ENCODE measurements at regions not wholly inside any gene's neighbourhood (a gene's known extent, or its start where the extent isn't known, plus 50 kb on each side); places are given as distances from the start of the nearest gene placed in this dataset.

GRCh38 chr6:68046302-68046701 is 588.8 kb upstream of the ADGRB3 start:
- TF ChIP-seq REST (IDR thresholded peaks at IDR 0.05; ENCODE audit: low read depth), result no peak
- no peak for TF ChIP-seq CEBPB (IDR thresholded peaks at IDR 0.05)
- TF ChIP-seq EP300 (IDR thresholded peaks at IDR 0.05; ENCODE audit: borderline replicate concordance), result no peak
- TF ChIP-seq CREB1 (IDR thresholded peaks at IDR 0.05; ENCODE audit: low read depth), result no peak
- TF ChIP-seq TAF1 (IDR thresholded peaks at IDR 0.05; ENCODE audit: low read depth), result no peak
- no peak for TF ChIP-seq TCF12 (IDR thresholded peaks at IDR 0.05; ENCODE audit: low read depth)
- no peak for TF ChIP-seq FOXM1 (IDR thresholded peaks at IDR 0.05; ENCODE audit: borderline replicate concordance, low read depth)
- no peak for TF ChIP-seq TEAD4 (IDR thresholded peaks at IDR 0.05)
- TF ChIP-seq ZBTB7A (IDR thresholded peaks at IDR 0.05; ENCODE audit: low read depth), result no peak
- no peak for TF ChIP-seq USF1 (IDR thresholded peaks at IDR 0.05)
- no peak for TF ChIP-seq MAX (IDR thresholded peaks at IDR 0.05)

GRCh38 chr6:68045193-68045592 is 589.9 kb upstream of the ADGRB3 start:
- TF ChIP-seq EGR1 (IDR thresholded peaks at IDR 0.05) (no peak), NFIC (IDR thresholded peaks at IDR 0.05) (no peak), EP300 (IDR thresholded peaks at IDR 0.05; ENCODE audit: borderline replicate concordance) (no peak), TCF12 (IDR thresholded peaks at IDR 0.05; ENCODE audit: low read depth) (no peak), ZBTB7A (IDR thresholded peaks at IDR 0.05; ENCODE audit: low read depth) (no peak), TAF1 (IDR thresholded peaks at IDR 0.05; ENCODE audit: low read depth) (no peak), CEBPB (IDR thresholded peaks at IDR 0.05) (no peak)

GRCh38 chr6:68044264-68044663 is 590.8 kb upstream of the ADGRB3 start:
- TF ChIP-seq EP300 (IDR thresholded peaks at IDR 0.05; ENCODE audit: borderline replicate concordance) (no peak), MAX (IDR thresholded peaks at IDR 0.05) (no peak), TAF1 (IDR thresholded peaks at IDR 0.05; ENCODE audit: low read depth) (no peak), FOXM1 (IDR thresholded peaks at IDR 0.05; ENCODE audit: borderline replicate concordance, low read depth) (no peak), REST (IDR thresholded peaks at IDR 0.05; ENCODE audit: low read depth) (no peak), TCF12 (IDR thresholded peaks at IDR 0.05; ENCODE audit: low read depth) (no peak)

GRCh38 chr6:68043122-68043398 is 592.0 kb upstream of the ADGRB3 start:
- TF ChIP-seq REST (IDR thresholded peaks at IDR 0.05; ENCODE audit: low read depth) (no peak), MAX (IDR thresholded peaks at IDR 0.05) (no peak), YY1 (IDR thresholded peaks at IDR 0.05; ENCODE audit: low read depth) (no peak), CREB1 (IDR thresholded peaks at IDR 0.05; ENCODE audit: low read depth) (no peak), ZBTB7A (IDR thresholded peaks at IDR 0.05; ENCODE audit: low read depth) (no peak), EP300 (IDR thresholded peaks at IDR 0.05; ENCODE audit: borderline replicate concordance) (no peak), EGR1 (IDR thresholded peaks at IDR 0.05) (no peak)

GRCh38 chr6:68042339-68043121 is 592.6 kb upstream of the ADGRB3 start:
- no peak for TF ChIP-seq TEAD4 (IDR thresholded peaks at IDR 0.05)
- no peak for TF ChIP-seq MAX (IDR thresholded peaks at IDR 0.05)
